SK-N-MC (cell line): ENCODE measurements at regions not wholly inside any gene's neighbourhood (a gene's known extent, or its start where the extent isn't known, plus 50 kb on each side); places are given as distances from the start of the nearest gene placed in this dataset.

Experiments
- DNase-seq: peaks from one replicate; pipeline ENCODE4 v3.0.0-alpha.2; 2011; ENCODE audit warnings: low read depth, low spot score
- H3K27ac ChIP-seq: fragments of 200-600 bp; sonication (generic); 2 replicates; pipeline ENCODE4 v1.5.1; 2016; ENCODE audit warnings: mixed run types
- H3K36me3 ChIP-seq: fragments of 200-600 bp; sonication (generic); 2 replicates; pipeline ENCODE4 v1.6.1; 2017; ENCODE audit warnings: antibody characterized with exemption, low read length, mixed read lengths; ENCODE audit not compliant: insufficient read depth
- H3K4me3 ChIP-seq: fragments of 200-600 bp; sonication (generic); 2 replicates; pipeline ENCODE4 v1.5.1; 2016
- H3K9ac ChIP-seq: fragments of 200-600 bp; sonication (generic); 2 replicates; pipeline ENCODE4 v1.8.0; 2017; ENCODE audit warnings: mixed run types, mixed read lengths; ENCODE audit not compliant: insufficient read length
- H3K9me3 ChIP-seq: fragments of 200-600 bp; sonication (generic); 2 replicates; pipeline ENCODE4 v1.6.1; 2017; ENCODE audit warnings: low read depth, mild to moderate bottlenecking, antibody characterized with exemption, low read length, moderate library complexity, mixed read lengths
- EZH2 ChIP-seq: fragments of 200-600 bp; sonication (generic); IDR thresholded peaks from one replicate; pipeline ENCODE4 v1.6.1; 2017; ENCODE audit warnings: antibody characterized with exemption
- FOXP2 ChIP-seq: optimal IDR thresholded peaks from 2 replicates; pipeline ENCODE3; 2011; ENCODE audit warnings: mild to moderate bottlenecking, moderate library complexity; ENCODE audit not compliant: insufficient read depth; ENCODE audit errors: extremely low read length, control extremely low read depth
- POLR2AphosphoS5 ChIP-seq: IDR thresholded peaks from 2 replicates; pipeline ENCODE4 v1.6.1; 2012; ENCODE audit warnings: mild to moderate bottlenecking, low read depth, low read length, borderline replicate concordance

DNA sequence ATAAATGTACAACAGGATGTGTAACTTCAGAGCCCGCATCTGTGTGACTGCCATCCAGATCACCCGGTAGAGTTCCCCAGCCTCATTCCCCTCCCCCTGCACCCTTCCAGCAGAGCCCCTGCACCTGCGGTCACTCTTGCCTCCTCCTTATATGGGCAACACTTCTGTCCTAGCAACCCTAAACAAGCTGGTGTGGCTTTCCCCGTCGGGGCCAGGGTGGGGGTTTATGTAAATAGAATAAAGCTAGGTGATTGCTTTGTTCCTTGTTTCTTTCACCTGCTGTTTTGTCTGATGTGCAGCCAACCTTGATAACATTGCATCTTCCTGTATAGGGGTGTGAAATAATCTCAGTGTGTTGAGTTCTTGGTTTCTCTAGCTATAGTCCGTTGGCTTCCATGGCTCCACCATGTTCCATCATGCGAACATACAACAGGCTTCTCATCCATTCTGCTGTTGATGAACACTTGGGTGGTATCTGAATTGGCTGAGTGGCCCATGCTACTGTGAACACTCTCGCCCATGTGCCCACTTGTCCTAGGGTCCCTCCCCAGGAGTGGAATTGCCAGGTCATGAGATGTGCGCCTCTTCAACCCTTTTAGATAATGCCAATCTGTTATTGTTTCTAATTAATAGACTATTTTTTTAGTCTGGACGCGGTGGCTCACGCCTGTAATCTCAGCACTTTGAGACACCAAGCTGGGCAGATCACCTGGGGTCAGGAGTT is 102.2 kb downstream of the KIF26A start:
- no peak overlapping the region for H3K27ac ChIP-seq

DNA sequence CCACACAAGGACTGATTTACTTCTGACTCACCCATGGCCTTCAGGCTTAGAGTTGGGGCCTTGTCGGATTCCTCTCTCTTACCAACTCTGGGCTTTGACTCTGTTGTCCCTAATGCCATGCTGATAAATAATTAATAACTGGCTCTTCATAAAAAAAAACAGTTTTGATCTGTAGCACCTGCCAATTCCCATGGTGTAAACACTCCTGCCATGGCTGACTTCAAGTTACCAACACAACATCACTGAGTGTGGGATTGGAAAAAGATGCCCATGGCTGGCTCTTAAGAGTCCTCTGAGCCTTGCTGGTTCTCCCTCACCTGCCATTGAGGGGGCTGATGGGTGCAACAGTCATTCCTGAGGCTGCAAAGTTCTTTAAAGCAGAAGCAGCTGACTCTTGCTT is 104.8 kb downstream of the KIF26A start:
- Histone ChIP-seq H3K9ac (no peak overlapping the region), H3K27ac (no peak overlapping the region), H3K9me3 (no peaks in the 10 kb centered on the region), H3K36me3 (no peaks in the 10 kb centered on the region), H3K4me3 (no peak overlapping the region)
- no peak for TF ChIP-seq FOXP2
- no peak for DNase-seq

More for the DNA sequence above, 102.2 kb downstream of the KIF26A start:
- no peaks in the 10 kb centered on the region for H3K36me3 ChIP-seq
- no peak for DNase-seq
- no peaks in the 10 kb centered on the region for H3K9me3 ChIP-seq
- no peak for TF ChIP-seq FOXP2
- TF ChIP-seq POLR2AphosphoS5: no peak
- no peak for TF ChIP-seq EZH2
- no peak overlapping the region for H3K9ac ChIP-seq
- H3K4me3 ChIP-seq: no peak overlapping the region

DNA sequence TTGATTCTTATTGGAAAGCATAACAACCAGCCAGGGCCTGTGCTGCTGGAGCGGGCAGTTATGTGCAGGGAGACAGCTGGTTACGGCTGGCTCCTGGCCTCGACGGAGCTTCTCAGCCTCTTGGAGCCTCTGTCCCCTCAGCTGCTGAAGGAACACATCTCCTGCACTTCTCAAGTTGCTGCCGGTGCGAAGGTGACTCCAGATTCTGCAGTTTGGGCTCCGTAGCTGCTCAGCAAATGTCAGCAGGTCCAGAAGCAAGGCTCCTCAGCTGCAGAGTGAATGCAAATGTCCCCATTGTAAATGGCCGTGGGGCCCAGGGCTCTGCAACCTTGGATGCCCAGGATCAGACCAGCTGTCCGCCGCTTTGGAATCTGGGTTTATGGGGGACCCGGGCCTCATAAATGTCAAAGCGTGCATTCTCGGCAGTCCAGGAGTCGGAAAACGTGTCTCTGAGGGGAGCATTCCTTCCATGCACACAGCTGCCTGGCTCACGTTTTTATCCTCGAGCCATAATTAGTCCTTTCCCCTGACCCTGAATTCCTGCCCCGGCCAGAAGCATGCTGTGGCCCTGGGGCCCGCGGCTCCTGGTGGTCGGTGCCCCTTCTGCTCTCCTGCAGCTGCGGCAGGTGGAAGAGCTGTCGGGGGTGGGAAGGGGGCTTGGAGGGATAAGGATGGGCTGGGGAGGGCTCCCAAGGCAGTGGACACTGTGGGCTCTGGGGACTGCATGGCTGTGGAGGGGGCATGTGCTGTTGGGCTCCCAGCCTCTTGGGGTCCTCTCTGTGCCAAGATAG is 106.0 kb downstream of the KIF26A start:
- Histone ChIP-seq H3K9me3 (no peaks in the 10 kb centered on the region), H3K36me3 (no peaks in the 10 kb centered on the region), H3K4me3 (no peak overlapping the region), H3K27ac (no peak overlapping the region), H3K9ac (no peak overlapping the region)
- no peak for DNase-seq
- TF ChIP-seq EZH2: no peak

DNA sequence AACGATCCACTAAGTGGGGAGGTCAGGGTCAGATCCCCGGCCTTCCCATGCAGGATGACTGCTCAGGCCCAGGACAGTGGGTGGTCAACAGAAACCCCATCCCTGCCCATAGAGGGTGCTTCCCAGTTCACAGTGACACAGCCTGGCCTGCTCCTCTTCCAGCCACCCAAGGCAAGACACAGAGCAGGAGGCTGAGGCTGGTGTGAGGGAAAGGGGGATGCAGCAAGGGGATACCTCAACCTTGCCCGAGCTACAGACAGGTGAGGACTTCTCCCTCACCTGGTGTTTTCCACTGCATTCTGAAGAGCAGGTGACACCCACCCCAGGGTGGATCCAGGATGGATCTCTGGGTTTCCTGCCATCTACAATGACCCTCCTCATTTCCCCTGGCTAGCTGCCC is 106.7 kb downstream of the KIF26A start:
- no peak for DNase-seq
- Histone ChIP-seq H3K9ac (no peak overlapping the region), H3K36me3 (no peaks in the 10 kb centered on the region), H3K27ac (no peak overlapping the region), H3K9me3 (no peaks in the 10 kb centered on the region), H3K4me3 (no peak overlapping the region)
- TF ChIP-seq POLR2AphosphoS5 (no peak), EZH2 (no peak), FOXP2 (no peak)

DNA sequence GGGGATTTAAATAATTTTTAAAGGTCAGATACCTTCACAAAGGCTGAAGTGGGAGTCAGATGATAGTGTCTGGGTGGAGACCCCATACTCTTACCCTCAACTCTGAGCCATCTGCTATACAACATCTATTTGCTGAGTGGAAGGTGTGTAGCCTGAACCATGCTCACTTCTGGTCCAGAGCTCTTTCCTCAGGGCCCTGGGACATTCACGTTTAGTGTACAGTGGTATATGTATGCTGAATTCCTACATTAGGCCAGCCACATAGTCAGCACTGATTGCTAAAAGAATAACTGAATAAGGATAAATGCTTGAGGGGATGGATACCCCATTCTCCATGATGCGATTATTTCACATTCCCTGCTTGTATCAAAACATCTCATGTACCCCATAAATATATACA is 107.3 kb downstream of the KIF26A start:
- TF ChIP-seq EZH2: no peak
- no peak for TF ChIP-seq FOXP2
- TF ChIP-seq POLR2AphosphoS5: no peak
- no peak overlapping the region for H3K9ac ChIP-seq
- DNase-seq: no peak
- H3K36me3 ChIP-seq: no peaks in the 10 kb centered on the region
- H3K4me3 ChIP-seq: no peak overlapping the region
- no peak overlapping the region for H3K27ac ChIP-seq
- H3K9me3 ChIP-seq: no peaks in the 10 kb centered on the region

DNA sequence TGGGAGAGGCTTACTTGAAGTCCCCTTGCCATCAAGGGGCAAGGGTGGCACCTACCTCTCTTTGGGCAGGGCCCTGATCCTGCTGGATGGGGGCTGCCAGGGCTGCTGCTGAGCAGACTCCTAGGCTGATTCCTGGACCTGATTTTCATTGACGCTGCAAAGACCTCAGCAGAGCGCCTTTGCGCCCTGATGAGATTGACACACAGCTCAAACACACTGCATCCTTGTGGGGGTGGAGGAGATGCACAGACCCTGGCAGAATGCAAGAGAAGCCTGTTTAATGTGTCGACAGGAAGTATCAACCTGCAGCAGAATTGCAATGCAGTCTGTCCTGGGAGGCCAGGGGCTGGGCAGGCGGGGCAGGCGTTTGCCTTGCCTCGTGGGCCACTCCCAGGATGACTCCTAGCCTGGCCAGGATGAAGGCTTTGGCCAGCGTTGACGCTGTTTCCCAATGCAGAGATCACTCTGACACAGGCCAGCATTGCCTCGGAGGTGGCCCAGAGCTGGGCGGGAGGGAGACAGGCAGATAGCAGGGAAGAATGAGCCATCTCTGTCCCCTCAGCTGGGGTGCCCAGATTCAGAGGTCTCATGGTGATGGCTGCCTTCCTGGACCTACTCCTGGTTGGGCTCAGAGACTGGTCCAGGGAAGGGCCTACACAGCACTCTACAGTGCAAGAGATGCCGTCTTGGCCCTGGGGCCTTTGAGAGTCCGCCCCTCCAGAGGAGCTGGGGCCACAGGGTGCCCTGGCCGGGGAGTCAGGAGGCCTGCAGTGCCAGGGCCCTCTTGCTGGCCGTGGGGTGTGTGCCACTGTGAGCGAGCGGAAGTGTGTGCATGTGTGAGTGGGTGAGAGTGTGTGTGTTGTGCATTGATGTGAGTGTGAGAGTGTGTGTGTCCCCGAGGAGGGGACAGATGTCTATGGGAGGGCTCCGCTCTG is 108.3 kb downstream of the KIF26A start:
- no peaks in the 10 kb centered on the region for H3K36me3 ChIP-seq
- no peaks in the 10 kb centered on the region for H3K9me3 ChIP-seq
- no peak overlapping the region for H3K4me3 ChIP-seq
- DNase-seq: no peak
- TF ChIP-seq EZH2 (no peak), POLR2AphosphoS5 (no peak), FOXP2 (no peak)
- no peak overlapping the region for H3K27ac ChIP-seq
- H3K9ac ChIP-seq: no peak overlapping the region

DNA sequence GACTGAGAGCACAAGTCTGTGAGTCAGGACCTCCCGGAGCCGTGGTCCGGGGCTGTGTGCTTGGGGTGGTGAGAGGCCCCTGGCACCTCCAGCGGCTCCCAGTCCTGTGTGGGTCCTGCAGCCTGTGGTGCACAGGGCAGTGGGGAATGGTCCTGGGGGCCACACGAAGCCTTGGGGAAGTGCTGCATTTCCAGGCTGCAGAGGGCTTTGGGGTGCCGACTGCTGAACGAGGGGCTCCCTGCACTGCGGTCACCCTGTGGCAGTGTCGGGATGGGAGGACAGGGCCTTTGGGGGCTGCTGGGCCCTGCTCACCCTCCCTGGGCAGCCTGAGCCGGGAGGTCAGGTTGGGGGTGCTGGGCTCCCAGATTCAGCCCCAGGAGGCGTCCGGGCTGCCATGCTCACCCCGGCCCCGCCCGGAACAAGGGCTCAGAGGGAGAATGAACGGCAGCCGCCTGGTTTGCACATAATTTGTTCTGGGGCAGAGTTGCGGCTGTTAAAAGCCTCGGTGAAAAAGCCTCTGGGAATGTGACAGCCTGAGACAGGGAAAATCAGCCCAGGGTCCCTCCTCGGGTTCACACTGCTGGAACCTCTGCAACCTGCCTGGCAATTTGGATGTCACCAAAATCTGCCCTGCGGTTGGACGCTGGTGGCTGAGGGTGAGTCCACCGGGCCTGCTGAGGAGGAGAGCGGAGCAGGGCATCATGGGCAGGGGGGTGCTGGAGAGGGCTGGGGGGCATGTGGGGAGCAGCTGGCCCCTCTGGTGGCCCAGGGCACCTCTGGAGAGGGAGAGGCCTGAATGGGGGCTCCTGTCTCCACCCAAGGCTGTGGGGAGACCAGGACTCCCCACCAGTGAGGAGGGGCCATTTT is 109.2 kb downstream of the KIF26A start:
- Histone ChIP-seq H3K9me3 (no peaks in the 10 kb centered on the region), H3K4me3 (no peak overlapping the region), H3K9ac (no peak overlapping the region), H3K36me3 (no peaks in the 10 kb centered on the region), H3K27ac (no peak overlapping the region)
- DNase-seq: no peak
- TF ChIP-seq EZH2: no peak
- no peak for TF ChIP-seq POLR2AphosphoS5
- TF ChIP-seq FOXP2: no peak
